ENCODE measurements at regions not wholly inside any gene's neighbourhood (a gene's known extent, or its start where the extent isn't known, plus 50 kb on each side); places are given as distances from the start of the nearest gene placed in this dataset.

GRCh38 chr4:153987291-153987690 is 198.4 kb upstream of the SFRP2 start:
- Mint-ChIP-seq H3K4me1 (ENCODE audit: low read depth) (no peaks in the 10 kb centered on the region), H3K4me3 (no peak overlapping the region), H3K9me3 (no peaks in the 10 kb centered on the region)

GRCh38 chr4:153976954-153977353 is 188.1 kb upstream of the SFRP2 start:
- Mint-ChIP-seq H3K27me3 (ENCODE audit: insufficient read depth) (no peaks in the 10 kb centered on the region), H3K9me3 (peaks cover 16% of the 10 kb centered on the region), H3K4me3 (no peak overlapping the region), H3K27ac (no peak overlapping the region), H3K4me1 (ENCODE audit: low read depth) (no peaks in the 10 kb centered on the region), H3K36me3 (ENCODE audit: low read depth) (no peaks in the 10 kb centered on the region)
- no peak for DNase-seq (ENCODE audit: low spot score)
- intact Hi-C loops (cut with micrococcal nuclease), result no loop called here

More at GRCh38 chr4:153987291-153987690, 198.4 kb upstream of the SFRP2 start:
- Mint-ChIP-seq H3K36me3 (ENCODE audit: low read depth) (no peaks in the 10 kb centered on the region), H3K27ac (no peak overlapping the region), H3K27me3 (ENCODE audit: insufficient read depth) (peaks cover 2% of the 10 kb centered on the region)
- no peak for DNase-seq (ENCODE audit: low spot score)
- intact Hi-C loops (cut with micrococcal nuclease), result no loop called here

DNA sequence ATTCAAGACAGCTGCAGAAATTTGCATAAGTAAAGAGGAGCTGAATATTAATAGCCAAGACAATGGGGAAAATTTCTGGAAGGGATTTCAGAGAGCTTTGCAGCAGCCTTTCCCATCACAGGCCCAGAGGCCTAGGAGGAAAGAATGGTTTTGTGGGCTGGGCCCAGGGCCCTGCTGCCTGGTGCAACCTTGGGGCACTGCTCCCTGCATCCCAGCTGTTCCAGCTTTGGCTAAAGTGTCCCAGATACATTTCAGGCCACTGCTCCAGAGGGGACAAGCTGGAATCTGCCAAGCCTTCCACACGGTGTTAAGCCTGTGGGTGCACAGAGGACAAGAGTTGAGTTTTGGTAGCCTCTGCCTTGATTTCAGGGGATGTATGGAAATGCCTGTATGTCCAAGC is 185.6 kb upstream of the SFRP2 start:
- DNase-seq (ENCODE audit: low spot score), result no peak
- H3K4me1 Mint-ChIP-seq (ENCODE audit: low read depth), result no peaks in the 10 kb centered on the region
- no peaks in the 10 kb centered on the region for H3K27me3 Mint-ChIP-seq (ENCODE audit: insufficient read depth)
- no peaks in the 10 kb centered on the region for H3K36me3 Mint-ChIP-seq (ENCODE audit: low read depth)
- intact Hi-C loops (cut with micrococcal nuclease), result no loop called here
- no peak overlapping the region for H3K4me3 Mint-ChIP-seq
- H3K27ac Mint-ChIP-seq, result no peak overlapping the region
- peaks cover 16% of the 10 kb centered on the region for H3K9me3 Mint-ChIP-seq

GRCh38 chr4:153973942-153974341 is 185.1 kb upstream of the SFRP2 start:
- no peak for DNase-seq (ENCODE audit: low spot score)
- Mint-ChIP-seq H3K27ac (no peak overlapping the region), H3K9me3 (peaks cover 16% of the 10 kb centered on the region), H3K4me1 (ENCODE audit: low read depth) (no peaks in the 10 kb centered on the region), H3K4me3 (no peak overlapping the region), H3K36me3 (ENCODE audit: low read depth) (no peaks in the 10 kb centered on the region), H3K27me3 (ENCODE audit: insufficient read depth) (no peaks in the 10 kb centered on the region)
- intact Hi-C loops (cut with micrococcal nuclease), result no loop called here

GRCh38 chr4:153971899-153972298 is 183.0 kb upstream of the SFRP2 start:
- Mint-ChIP-seq H3K27me3 (ENCODE audit: insufficient read depth) (no peaks in the 10 kb centered on the region), H3K27ac (no peak overlapping the region)
- intact Hi-C loops (cut with micrococcal nuclease), result no loop called here

GRCh38 chr4:153970169-153970568 is 181.3 kb upstream of the SFRP2 start:
- Mint-ChIP-seq H3K4me1 (ENCODE audit: low read depth) (no peaks in the 10 kb centered on the region), H3K4me3 (no peak overlapping the region), H3K9me3 (peaks cover 11% of the 10 kb centered on the region), H3K27ac (no peak overlapping the region), H3K36me3 (ENCODE audit: low read depth) (no peaks in the 10 kb centered on the region), H3K27me3 (ENCODE audit: insufficient read depth) (no peaks in the 10 kb centered on the region)
- intact Hi-C loops (cut with micrococcal nuclease), result no loop called here
- no peak for DNase-seq (ENCODE audit: low spot score)

More at GRCh38 chr4:153971899-153972298, 183.0 kb upstream of the SFRP2 start:
- no peak overlapping the region for H3K4me3 Mint-ChIP-seq
- H3K4me1 Mint-ChIP-seq (ENCODE audit: low read depth), result no peaks in the 10 kb centered on the region
- DNase-seq (ENCODE audit: low spot score), result no peak
- no peaks in the 10 kb centered on the region for H3K36me3 Mint-ChIP-seq (ENCODE audit: low read depth)
- peaks cover 16% of the 10 kb centered on the region for H3K9me3 Mint-ChIP-seq

DNA sequence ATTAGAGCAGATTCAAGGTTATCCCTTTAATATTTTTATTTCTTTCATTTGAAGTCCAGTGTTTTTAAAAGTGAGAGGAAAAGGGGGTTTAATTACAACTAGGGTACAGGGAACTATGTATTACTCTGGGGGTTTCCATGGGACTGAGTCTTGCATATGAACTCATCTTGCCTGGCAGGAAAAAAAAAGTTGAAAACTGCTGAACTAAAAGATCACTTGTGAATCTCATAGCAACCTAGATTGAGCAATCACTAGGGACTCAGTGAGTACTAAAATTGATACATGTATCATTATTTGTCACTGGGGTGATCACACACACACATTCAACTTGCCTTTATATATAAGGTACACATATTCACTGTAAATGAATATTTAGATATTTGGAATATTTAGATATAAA is 180.7 kb upstream of the SFRP2 start:
- no peak for DNase-seq (ENCODE audit: low spot score)
- Mint-ChIP-seq H3K36me3 (ENCODE audit: low read depth) (no peaks in the 10 kb centered on the region), H3K4me1 (ENCODE audit: low read depth) (no peaks in the 10 kb centered on the region), H3K9me3 (peaks cover 7% of the 10 kb centered on the region), H3K27me3 (ENCODE audit: insufficient read depth) (no peaks in the 10 kb centered on the region), H3K4me3 (no peak overlapping the region), H3K27ac (no peak overlapping the region)
- intact Hi-C loops (cut with micrococcal nuclease), result no loop called here

GRCh38 chr4:153966641-153967040 is 177.8 kb upstream of the SFRP2 start:
- H3K27me3 Mint-ChIP-seq (ENCODE audit: insufficient read depth), result peaks cover 3% of the 10 kb centered on the region
- H3K4me1 Mint-ChIP-seq (ENCODE audit: low read depth), result no peaks in the 10 kb centered on the region
- DNase-seq (ENCODE audit: low spot score), result no peak
- no peaks in the 10 kb centered on the region for H3K36me3 Mint-ChIP-seq (ENCODE audit: low read depth)
- H3K4me3 Mint-ChIP-seq, result no peak overlapping the region
- intact Hi-C loops (cut with micrococcal nuclease), result no loop called here
- H3K9me3 Mint-ChIP-seq, result no peaks in the 10 kb centered on the region
- H3K27ac Mint-ChIP-seq, result no peak overlapping the region

- Mint-ChIP-seq H3K36me3 (ENCODE audit: low read depth) (no peaks in the 10 kb centered on the region), H3K4me1 (ENCODE audit: low read depth) (no peaks in the 10 kb centered on the region), H3K27me3 (ENCODE audit: insufficient read depth) (peaks cover 3% of the 10 kb centered on the region), H3K4me3 (no peak overlapping the region), H3K27ac (no peak overlapping the region), H3K9me3 (peaks cover 4% of the 10 kb centered on the region)
- no peak for DNase-seq (ENCODE audit: low spot score)
- intact Hi-C loops (cut with micrococcal nuclease), result no loop called here
Measured at GRCh38 chr4:153963216-153963615, 174.3 kb upstream of the SFRP2 start.

- no peak for DNase-seq (ENCODE audit: low spot score)
- H3K4me1 Mint-ChIP-seq (ENCODE audit: low read depth), result no peaks in the 10 kb centered on the region
- H3K4me3 Mint-ChIP-seq, result no peak overlapping the region
- no peaks in the 10 kb centered on the region for H3K36me3 Mint-ChIP-seq (ENCODE audit: low read depth)
- H3K9me3 Mint-ChIP-seq, result peaks cover 4% of the 10 kb centered on the region
- intact Hi-C loops (cut with micrococcal nuclease), result no loop called here
- peaks cover 3% of the 10 kb centered on the region for H3K27me3 Mint-ChIP-seq (ENCODE audit: insufficient read depth)
- no peak overlapping the region for H3K27ac Mint-ChIP-seq
Measured at GRCh38 chr4:153962311-153963039, 173.6 kb upstream of the SFRP2 start.

GRCh38 chr4:153955327-153955726 is 166.4 kb upstream of the SFRP2 start:
- Mint-ChIP-seq H3K4me3 (no peak overlapping the region), H3K27me3 (ENCODE audit: insufficient read depth) (peaks cover 14% of the 10 kb centered on the region), H3K36me3 (ENCODE audit: low read depth) (no peaks in the 10 kb centered on the region), H3K9me3 (peaks cover 8% of the 10 kb centered on the region), H3K4me1 (ENCODE audit: low read depth) (peaks cover 4% of the 10 kb centered on the region), H3K27ac (no peak overlapping the region)
- intact Hi-C loops (cut with micrococcal nuclease), result no loop called here
- DNase-seq (ENCODE audit: low spot score), result no peak

DNA sequence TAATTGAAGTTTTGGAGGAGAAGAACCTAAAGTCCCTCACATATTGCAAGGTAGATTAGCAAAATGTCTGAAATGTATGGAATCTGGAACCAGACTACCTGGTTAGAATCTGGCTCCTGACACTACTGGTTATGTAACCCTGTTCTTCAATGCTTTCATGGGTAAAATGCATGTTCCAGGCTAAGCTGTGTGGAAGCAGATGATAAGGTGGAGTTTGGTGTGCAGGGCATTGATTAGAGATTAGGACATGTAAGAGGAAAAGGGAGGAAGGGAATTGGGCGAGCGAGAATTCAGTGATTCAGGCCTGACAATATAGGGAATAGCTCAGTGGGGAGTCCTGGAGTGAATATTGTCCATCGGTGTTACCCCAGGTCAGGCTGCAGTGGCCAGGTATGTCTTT is 165.8 kb upstream of the SFRP2 start:
- Mint-ChIP-seq H3K4me1 (ENCODE audit: low read depth) (peaks cover 11% of the 10 kb centered on the region), H3K27ac (no peak overlapping the region), H3K27me3 (ENCODE audit: insufficient read depth) (peaks cover 16% of the 10 kb centered on the region), H3K36me3 (ENCODE audit: low read depth) (no peaks in the 10 kb centered on the region), H3K9me3 (peaks cover 8% of the 10 kb centered on the region), H3K4me3 (no peak overlapping the region)
- intact Hi-C loops (cut with micrococcal nuclease), result no loop called here
- DNase-seq (ENCODE audit: low spot score), result no peak

DNA sequence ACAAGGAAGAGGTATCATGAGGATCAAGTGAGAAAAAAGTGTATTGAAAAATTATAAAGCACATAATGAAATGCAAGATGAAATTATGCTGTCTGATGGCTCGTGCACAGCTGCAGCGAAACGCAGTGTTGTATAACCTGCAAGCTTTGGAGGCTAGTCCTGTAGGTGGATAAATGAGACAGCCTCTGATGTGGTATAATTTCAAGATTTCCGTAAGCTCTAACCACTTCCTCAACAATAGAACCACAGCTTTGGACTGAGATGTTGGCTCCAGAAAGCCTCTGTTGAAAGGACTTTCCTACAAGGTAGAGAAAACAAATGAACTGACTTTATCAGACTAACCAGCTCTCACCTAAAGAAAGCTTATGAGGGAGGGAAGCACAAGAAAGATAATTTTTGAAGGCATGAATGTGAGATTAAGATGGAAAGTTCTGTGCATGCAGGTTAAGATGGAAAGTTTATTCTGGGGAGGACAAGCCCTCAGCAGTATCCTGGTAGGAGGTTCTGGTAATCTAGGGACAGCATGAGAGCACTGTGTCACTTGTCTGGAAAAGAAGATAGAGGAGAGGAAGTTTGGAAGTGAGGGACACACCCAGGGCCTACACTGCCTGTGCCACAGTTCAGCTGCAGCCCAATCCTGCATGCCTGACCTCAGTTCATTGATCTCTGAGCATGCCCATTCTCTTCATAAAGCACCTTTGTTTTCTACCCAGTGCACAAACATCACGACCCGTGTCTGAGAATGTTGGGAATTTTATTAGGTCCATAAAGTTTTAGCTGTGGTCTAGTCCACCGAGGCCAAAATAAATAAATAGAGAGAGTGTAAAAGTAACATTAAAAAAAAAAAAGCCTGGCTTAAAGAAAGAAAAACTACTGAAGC is 161.5 kb upstream of the SFRP2 start:
- peak; percentile 4 for DNase-seq (ENCODE audit: low spot score)
- H3K27me3 Mint-ChIP-seq (ENCODE audit: insufficient read depth), result peaks cover 27% of the 10 kb centered on the region
- H3K27ac Mint-ChIP-seq, result no peak overlapping the region
- H3K36me3 Mint-ChIP-seq (ENCODE audit: low read depth), result no peaks in the 10 kb centered on the region
- H3K4me3 Mint-ChIP-seq, result no peak overlapping the region
- H3K9me3 Mint-ChIP-seq, result peaks cover 12% of the 10 kb centered on the region
- peaks cover 16% of the 10 kb centered on the region for H3K4me1 Mint-ChIP-seq (ENCODE audit: low read depth)
- intact Hi-C loops (cut with micrococcal nuclease), result loop anchor here (1.0 kb wide), 1 partner anchor 34 kb away; no protein-coding TSS in a partner anchor

Data from activated T-helper 1 cell treated with anti-CD3 and anti-CD28 coated beads, Interleukin-12 subunit alpha, Interleukin-12 subunit beta, Interleukin-2, Interleukin-4 antibody, amounts not matched to agents 30 ng/mL and 10 ng/mL and 1 ng/mL, durations not matched to agents 14 hours and 24 hours and 36 hours (primary cell).